GM18508 (cell line): ENCODE measurements at regions not wholly inside any gene's neighbourhood (a gene's known extent, or its start where the extent isn't known, plus 50 kb on each side); places are given as distances from the start of the nearest gene placed in this dataset.
"Not testable (repeated sequence)": the region's sequence is repeated elsewhere in the genome, so short reads cannot be mapped to it uniquely, and the experiment has no call there.

Source experiments
- ATAC-seq: cut with Tn5 transposase; IDR thresholded peaks from one replicate; pipeline ENCODE4 v1.9.1; 2021; ENCODE audit warnings: moderate number of reproducible peaks; ENCODE audit not compliant: insufficient read depth, unreplicated experiment

GRCh38 chr11:23884341-23884740 lies 612.5 kb upstream of the LUZP2 start:
- no peak for ATAC-seq

DNA sequence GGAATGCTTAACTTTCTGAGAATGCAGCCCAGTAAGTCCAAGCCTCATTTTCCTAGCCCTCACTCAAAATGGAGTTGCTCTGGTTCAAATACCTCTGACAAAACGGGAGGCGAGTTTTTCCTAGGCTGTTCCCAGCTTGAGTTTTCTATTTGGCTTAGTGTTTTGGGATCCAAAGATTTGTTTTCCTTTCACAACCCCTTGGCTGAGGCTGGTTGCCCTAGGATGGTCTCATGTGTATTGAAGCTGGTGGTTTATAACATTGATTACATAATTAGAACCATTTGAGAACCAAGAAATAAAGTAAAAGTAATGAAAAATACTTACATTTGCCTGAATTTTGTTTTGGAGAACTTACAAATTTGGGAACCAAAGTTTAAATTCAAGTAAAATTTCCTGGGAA lies 611.1 kb upstream of the LUZP2 start:
- ATAC-seq = no peak

- ATAC-seq = not testable (repeated sequence)
Measured at GRCh38 chr11:23887122-23887521, 609.7 kb upstream of the LUZP2 start.

DNA sequence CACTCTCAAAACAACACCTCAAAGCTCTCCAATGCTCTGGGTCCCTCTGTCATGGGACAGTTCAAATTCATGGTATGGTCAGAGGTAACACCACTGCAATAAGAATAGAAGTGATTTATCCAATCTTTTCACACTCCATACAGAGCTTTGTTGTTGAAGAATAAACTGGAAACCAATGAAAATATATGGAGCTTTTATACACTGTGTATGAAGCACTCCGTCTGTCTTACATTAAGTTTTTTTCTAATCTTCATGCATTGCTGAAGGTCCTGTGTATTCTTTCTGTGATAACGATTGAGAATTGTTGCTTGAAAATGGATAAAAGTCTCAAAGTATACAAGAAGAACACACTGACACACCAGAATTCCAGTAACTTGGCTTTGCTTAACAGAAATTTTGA lies 603.7 kb upstream of the LUZP2 start:
- no peak for ATAC-seq

DNA sequence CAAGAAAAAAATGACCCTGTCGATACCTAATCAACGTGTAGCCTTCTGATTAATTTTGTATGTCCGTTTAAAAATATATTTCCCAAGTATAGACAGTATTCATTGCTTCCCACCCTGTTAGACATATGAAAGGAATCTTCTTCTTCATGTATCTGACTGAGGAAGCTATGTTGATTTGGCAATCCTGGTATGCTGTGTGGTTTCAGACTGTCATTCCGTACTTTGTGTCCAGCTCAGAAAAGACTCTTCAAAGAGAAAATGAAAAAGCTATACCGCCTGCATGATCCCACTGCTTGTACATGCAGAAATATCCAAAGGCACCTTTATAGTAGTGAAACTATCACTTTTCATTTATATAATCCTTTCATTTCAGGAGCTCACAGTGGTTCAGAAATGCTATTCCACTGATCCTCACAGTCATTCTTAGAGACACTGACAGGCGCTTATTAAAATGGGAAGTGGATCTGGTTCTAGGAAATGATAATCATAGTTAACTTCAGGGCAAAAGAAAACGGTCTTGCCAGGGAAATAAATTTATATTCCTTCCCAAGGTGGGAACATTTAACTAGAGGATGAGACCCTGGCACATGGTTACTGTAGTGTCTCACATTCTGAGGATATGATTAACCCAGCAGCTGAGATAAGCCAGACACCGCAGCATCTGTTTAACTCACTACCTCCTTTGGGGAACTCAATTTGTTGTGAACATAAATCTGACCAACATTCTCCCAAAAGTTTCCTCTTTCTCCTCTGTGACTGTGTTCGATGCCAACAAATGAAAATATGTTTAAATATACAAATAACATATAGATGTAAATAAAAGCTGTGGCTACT lies 599.2 kb upstream of the LUZP2 start:
- no peak for ATAC-seq

GRCh38 chr11:23903044-23903704 lies 593.7 kb upstream of the LUZP2 start:
- no peak for ATAC-seq

DNA sequence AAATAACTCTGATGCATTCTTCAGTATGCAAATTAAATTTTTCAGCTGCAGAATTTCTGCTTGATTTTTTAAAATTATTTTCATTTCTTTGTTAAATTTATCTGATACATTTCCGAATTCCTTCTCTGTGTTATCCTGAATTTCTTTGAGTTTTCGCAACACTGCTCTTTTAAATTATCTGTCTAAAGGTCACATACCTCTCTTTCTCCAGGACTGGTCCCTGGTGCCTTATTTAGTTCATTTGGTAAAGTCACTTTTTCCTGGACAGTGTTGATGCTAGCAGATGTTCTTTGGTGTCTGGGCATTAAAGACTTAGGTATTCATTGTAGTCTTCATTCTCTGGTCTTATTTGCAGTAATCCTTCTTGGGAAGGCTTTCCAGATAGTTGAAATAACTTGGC lies 577.4 kb upstream of the LUZP2 start:
- no peak for ATAC-seq

- ATAC-seq = no peak
Measured at GRCh38 chr11:23923357-23923756, 573.5 kb upstream of the LUZP2 start.

- ATAC-seq = no peak
Measured at GRCh38 chr11:23924226-23924625, 572.6 kb upstream of the LUZP2 start.

DNA sequence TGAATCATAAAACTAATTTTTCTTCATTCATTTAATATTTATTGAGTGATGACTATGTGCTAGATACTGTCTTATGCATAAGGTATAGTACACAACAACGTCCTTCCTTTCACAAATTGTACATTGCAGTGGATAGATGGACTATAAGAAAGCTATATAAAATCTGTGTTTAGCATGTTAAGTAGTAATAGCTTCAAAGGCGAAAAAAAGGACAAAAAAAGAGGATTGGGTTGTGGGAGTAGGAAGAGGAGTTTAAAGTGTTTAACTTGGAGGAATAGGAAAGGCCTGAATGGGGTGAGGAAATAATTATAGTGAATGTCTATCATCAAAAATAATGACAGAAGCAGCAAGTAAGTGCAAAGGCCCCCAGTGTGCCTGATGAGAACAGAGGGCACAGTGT lies 565.4 kb upstream of the LUZP2 start:
- ATAC-seq = no peak

DNA sequence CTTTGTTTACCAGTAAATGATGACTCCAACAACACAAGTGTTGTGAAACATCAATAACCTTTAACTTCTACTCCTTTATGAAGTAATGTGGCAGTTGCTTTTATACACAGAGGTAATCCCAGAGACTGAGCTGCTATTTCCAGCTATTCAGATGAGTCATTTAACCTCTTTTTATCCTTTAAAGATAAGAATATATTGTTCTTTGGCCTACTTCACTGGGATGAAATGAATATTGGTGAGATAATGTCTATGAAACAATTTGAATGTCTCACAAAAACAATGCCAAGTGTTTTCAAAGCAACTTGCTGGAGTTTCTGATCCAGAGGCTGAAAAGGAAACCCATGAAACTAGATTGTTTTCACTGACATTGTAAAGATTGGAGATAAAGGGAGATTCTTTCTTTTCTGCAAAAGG lies 564.4 kb upstream of the LUZP2 start:
- ATAC-seq = no peak

DNA sequence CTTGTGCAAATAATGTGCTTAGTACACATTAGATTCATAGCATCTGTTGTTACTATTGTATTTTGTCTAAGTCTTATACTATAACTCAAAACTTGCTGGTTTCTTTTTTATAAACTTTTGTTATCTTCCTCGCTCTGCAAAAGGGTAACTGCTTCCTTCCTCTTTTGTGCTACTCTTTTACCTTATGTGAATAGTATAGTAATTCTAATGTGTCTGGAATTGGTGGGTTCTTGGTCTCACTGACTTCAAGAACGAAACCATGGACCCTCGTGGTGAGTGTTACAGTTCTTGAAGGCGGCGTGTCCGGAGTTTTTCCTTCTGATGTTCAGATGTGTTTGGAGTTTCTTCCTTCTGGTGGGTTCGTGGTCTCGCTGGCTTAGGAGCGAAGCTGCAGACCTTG lies 563.1 kb upstream of the LUZP2 start:
- ATAC-seq = no peak

GRCh38 chr11:23934671-23935270 lies 562.1 kb upstream of the LUZP2 start:
- ATAC-seq = not testable (repeated sequence)

DNA sequence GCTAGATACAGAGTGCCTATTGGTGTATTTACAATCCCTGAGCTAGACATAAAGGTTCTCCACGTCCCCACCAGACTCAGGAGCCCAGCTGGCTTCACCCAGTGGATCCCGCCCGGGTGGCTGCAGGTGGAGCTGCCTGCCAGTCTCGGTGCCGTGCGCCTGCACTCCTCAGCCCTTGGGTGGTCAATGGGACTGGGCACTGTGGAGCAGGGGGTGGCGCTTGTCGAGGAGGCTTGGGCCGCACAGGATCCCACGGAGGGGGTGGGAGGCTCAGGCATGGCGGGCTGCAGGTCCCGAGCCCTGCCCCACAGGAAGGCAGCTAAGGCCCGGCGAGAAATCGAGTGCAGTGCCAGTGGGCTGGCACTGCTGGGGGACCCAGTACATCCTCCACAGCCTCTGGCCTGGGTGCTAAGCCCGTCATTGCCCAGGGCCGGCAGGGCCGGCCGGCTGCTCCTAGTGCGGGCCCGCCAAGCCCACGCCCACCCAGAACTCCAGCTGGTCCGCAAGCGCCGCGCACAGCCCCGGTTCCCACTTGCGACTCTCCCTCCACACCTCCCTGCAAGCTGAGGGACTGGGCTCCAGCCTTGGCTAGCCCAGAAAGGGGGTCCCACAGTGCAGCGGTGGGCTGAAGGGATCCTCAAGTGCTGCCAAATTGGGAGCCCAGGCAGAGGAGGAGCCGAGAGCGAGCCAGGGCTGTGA lies 554.6 kb upstream of the LUZP2 start:
- ATAC-seq = not testable (repeated sequence)

DNA sequence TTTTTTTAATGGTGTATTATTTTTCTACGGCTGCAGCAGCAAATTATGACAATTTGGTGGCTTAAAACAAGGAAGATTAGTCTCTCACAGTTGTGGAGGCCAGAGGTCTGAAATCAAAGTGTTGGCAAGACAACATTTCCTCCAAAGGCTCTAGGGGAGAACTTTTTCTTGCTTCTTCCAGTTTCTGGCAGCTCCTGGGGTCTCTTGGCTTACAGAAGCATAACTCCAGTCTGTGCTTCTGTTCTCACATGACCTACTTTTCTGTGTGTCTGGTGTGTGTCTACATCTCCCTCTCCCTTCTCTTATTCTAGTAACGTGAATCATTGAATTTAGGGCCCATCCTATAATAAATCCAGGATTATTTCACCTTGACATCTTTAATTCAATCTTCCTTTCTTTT lies 551.9 kb upstream of the LUZP2 start:
- no peak for ATAC-seq

DNA sequence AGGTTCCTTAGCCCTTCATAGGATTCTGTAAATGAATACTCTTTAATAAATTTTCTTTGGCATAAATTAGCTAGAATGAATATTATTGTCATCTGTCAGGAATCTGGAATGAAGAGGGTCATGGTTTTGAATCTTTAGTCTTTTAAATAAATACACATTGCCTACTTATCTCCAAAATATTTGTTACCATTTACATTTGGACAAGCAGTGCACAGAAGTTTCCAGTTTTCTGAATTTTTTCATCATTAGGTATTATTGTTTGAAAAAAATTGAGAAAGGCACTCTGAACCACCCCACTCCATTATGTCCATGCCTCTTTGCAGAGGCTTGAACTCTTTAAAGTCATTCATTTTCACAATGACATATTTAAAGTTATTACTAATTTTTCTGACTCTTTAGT lies 549.0 kb upstream of the LUZP2 start:
- ATAC-seq = no peak

GRCh38 chr11:23948851-23949250 lies 548.0 kb upstream of the LUZP2 start:
- ATAC-seq = no peak

DNA sequence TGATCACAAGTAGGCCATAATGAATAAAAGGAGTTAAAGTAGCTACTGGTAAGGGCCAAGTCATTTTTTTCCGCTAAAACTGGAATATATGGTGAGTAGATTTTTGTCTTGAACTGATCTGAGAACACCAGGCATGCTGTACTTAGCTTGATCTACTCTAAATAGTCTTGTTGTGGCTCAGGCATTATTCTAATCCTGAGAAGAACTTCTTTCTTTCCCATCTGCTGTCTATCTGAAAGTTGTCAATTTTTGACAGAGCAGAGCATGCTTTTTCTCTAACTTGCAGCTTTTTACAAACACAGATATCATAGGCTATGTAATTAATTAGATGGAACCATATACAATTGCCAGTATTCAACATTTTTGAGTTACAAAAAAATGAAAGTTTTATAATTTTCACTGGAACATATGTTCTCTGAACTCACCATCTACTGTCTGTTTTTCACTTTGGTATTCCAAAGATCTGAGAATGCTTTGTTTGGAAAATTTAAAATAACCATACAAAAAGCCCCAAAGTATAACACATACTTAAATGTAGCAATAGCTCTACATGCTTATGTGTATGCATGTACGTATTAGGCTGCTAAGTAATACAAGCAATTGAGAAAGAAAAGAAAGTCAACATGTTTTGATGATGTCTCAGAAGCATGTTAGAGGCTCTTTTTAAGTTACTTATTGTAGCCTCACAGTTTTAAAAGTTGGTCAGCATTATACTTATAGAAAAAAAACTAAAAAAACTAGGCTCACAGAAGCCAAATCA lies 542.7 kb upstream of the LUZP2 start:
- ATAC-seq = no peak

GRCh38 chr11:23954730-23955129 lies 542.1 kb upstream of the LUZP2 start:
- ATAC-seq = no peak

GRCh38 chr11:23956586-23956985 lies 540.3 kb upstream of the LUZP2 start:
- no peak for ATAC-seq
